DOHH2 (cell line): ENCODE measurements at regions not wholly inside any gene's neighbourhood (a gene's known extent, or its start where the extent isn't known, plus 50 kb on each side); places are given as distances from the start of the nearest gene placed in this dataset.

Experiments used
- H3F3A ChIP-seq: fragments of 200-600 bp; sonication (generic), shearing (Covaris generic); 2 replicates; pipeline ENCODE4 v1.6.0; 2016; ENCODE audit warnings: antibody characterized with exemption, mild to moderate bottlenecking; ENCODE audit not compliant: control insufficient read depth, insufficient read depth
- H3K27ac ChIP-seq: fragments of 200-600 bp; sonication (generic); 2 replicates; pipeline ENCODE4 v1.5.1; 2014; ENCODE audit warnings: low read depth, mild to moderate bottlenecking, low read length, moderate library complexity
- H3K27me3 ChIP-seq: fragments of 200-600 bp; sonication (generic); 2 replicates; pipeline ENCODE4 v1.6.1; 2014; ENCODE audit warnings: mild to moderate bottlenecking, low read length, mixed read lengths; ENCODE audit not compliant: control insufficient read depth
- H3K36me3 ChIP-seq: fragments of 200-600 bp; sonication (generic); 2 replicates; pipeline ENCODE4 v1.6.1; 2014; ENCODE audit warnings: mild to moderate bottlenecking, low read length, moderate library complexity, mixed read lengths; ENCODE audit not compliant: control insufficient read depth
- H3K4me1 ChIP-seq: fragments of 200-600 bp; sonication (generic); 2 replicates; pipeline ENCODE4 v1.6.1; 2014; ENCODE audit warnings: mild to moderate bottlenecking, low read length, mixed read lengths; ENCODE audit not compliant: control insufficient read depth
- H3K4me2 ChIP-seq: fragments of 200-600 bp; sonication (generic); 2 replicates; pipeline ENCODE4 v1.6.0; 2014; ENCODE audit warnings: mild to moderate bottlenecking, low read length, moderate library complexity
- H3K4me3 ChIP-seq: fragments of 200-600 bp; sonication (generic); 2 replicates; pipeline ENCODE4 v1.5.1; 2014; ENCODE audit warnings: mild to moderate bottlenecking, low read length, mixed read lengths
- H3K79me2 ChIP-seq: fragments of 200-600 bp; sonication (generic); 2 replicates; pipeline ENCODE4 v1.6.1; 2014; ENCODE audit warnings: mild to moderate bottlenecking, low read length, mixed read lengths; ENCODE audit not compliant: control insufficient read depth
- H3K9me2 ChIP-seq: fragments of 200-600 bp; sonication (generic); replicated peaks from 2 replicates; pipeline ENCODE4 v1.6.1; 2014; ENCODE audit warnings: mild to moderate bottlenecking, low read length, mixed read lengths; ENCODE audit not compliant: control insufficient read depth
- H3K9me3 ChIP-seq: fragments of 200-600 bp; sonication (generic); 2 replicates; pipeline ENCODE4 v1.6.1; 2014; ENCODE audit warnings: antibody characterized with exemption, low read length, mixed read lengths; ENCODE audit not compliant: control insufficient read depth, insufficient read depth
- H4K20me1 ChIP-seq: fragments of 200-600 bp; sonication (generic); 2 replicates; pipeline ENCODE4 v1.6.0; 2014; ENCODE audit warnings: low read depth, mild to moderate bottlenecking, antibody characterized with exemption, low read length, moderate library complexity; ENCODE audit not compliant: control insufficient read depth, insufficient read depth
- EZH2phosphoT487 ChIP-seq: fragments of 200-600 bp; sonication (generic); IDR thresholded peaks from 2 replicates; pipeline ENCODE4 v1.6.1; 2017; ENCODE audit warnings: borderline replicate concordance, mild to moderate bottlenecking, antibody characterized with exemption, low read length, moderate library complexity, mixed read lengths
- TF ChIP-seq, protein P1 (sequence below): fragments of 200-600 bp; sonication (generic); IDR thresholded peaks from one replicate; pipeline ENCODE4 v1.5.1; 2014; ENCODE audit warnings: antibody characterized with exemption, mild to moderate bottlenecking, low read depth, low read length; ENCODE audit not compliant: poor library complexity, severe bottlenecking

DNA sequence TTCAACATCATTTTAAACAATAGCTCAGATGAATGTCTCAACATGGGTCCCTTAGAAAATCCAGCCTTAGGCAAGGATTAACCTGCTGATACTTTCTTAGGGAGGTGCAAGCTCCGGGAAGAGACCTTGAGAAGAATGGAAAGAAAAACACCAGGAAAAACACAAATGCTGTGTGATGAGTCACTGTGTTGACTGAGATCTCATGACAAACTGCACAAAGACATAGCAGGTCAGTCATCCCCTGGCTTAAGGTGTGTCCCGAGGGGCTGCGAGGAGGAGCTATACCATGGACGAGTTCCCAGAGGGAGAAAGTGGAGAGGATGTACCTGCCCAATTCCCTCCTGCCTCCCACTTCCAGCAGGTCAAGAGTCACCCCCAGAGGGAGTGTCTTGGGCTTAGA lies 98.0 kb downstream of the TEX36 start:
- Histone ChIP-seq H3K4me1 (no peaks in the 10 kb centered on the region), H3K79me2 (no peaks in the 10 kb centered on the region), H3K4me3 (no peak overlapping the region), H3K36me3 (no peaks in the 10 kb centered on the region), H3K9me3 (no peaks in the 10 kb centered on the region), H3K27ac (no peak overlapping the region), H3F3A (no peaks in the 10 kb centered on the region), H3K27me3 (no peaks in the 10 kb centered on the region), H3K9me2 (no peaks in the 10 kb centered on the region), H4K20me1 (no peaks in the 10 kb centered on the region), H3K4me2 (no peak overlapping the region)
- TF ChIP-seq EZH2phosphoT487: no peak
- TF ChIP-seq, protein P1, sequence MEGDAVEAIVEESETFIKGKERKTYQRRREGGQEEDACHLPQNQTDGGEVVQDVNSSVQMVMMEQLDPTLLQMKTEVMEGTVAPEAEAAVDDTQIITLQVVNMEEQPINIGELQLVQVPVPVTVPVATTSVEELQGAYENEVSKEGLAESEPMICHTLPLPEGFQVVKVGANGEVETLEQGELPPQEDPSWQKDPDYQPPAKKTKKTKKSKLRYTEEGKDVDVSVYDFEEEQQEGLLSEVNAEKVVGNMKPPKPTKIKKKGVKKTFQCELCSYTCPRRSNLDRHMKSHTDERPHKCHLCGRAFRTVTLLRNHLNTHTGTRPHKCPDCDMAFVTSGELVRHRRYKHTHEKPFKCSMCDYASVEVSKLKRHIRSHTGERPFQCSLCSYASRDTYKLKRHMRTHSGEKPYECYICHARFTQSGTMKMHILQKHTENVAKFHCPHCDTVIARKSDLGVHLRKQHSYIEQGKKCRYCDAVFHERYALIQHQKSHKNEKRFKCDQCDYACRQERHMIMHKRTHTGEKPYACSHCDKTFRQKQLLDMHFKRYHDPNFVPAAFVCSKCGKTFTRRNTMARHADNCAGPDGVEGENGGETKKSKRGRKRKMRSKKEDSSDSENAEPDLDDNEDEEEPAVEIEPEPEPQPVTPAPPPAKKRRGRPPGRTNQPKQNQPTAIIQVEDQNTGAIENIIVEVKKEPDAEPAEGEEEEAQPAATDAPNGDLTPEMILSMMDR: no peak

DNA sequence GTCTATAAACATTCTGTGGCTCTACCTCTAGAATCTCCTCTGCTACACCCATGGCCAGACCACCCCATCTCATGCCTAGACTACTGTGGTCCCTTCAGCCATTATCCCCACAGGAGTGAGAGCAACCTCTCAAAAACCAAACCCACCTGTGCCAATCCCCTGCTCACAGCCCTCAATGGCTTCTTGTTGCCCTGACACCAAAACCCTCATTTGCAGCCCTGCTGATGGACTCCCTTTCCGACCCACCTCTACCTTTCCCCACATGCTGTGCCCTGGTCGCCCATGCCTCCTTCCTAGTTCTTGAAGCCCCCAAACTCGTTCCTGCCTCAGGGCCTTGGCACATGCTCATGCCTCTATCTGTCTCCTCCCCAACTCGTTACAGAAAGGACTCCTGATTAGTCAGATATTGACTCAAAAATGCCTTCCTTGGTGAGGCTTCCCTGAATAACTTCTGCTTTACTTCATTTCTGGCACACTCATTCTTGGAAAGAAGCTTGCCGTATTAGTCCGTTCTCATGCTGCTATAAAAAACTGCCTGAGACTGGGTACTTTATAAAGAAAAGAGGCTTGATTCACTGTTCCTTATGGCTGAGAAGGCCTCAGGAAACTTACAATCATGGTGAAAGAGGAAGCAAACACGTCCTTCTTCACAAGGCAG lies 104.2 kb downstream of the TEX36 start:
- no peaks in the 10 kb centered on the region for H4K20me1 ChIP-seq
- H3K4me2 ChIP-seq: no peak overlapping the region
- no peaks in the 10 kb centered on the region for H3K79me2 ChIP-seq
- H3K9me3 ChIP-seq: no peaks in the 10 kb centered on the region
- TF ChIP-seq, protein P1: no peak
- no peak for TF ChIP-seq EZH2phosphoT487
- H3K36me3 ChIP-seq: no peaks in the 10 kb centered on the region
- H3K27me3 ChIP-seq: no peaks in the 10 kb centered on the region
- H3K27ac ChIP-seq: no peak overlapping the region
- H3K4me1 ChIP-seq: no peaks in the 10 kb centered on the region
- H3K4me3 ChIP-seq: no peak overlapping the region
- no peaks in the 10 kb centered on the region for H3F3A ChIP-seq
- H3K9me2 ChIP-seq: no peaks in the 10 kb centered on the region; the same call in 1 of the 2 replicates

DNA sequence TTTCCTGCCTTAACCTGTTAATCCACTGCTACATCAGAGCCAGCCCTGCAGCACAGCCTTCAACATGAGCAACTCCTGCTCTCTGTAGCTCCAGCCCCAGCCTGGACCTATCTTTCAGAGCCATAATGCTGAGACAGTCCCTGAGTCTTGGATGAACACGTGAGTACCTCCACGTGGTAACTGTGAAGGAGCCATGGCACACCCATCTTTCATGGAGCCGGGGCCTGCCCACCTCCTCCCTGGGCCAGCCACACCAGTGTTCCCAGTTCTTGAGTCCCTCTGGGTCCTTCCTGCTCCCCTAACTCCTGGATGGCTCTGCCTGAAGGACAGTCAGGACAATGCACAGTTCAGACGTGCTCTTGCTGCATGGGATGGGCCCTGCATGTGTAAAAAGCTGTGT lies 107.1 kb downstream of the TEX36 start:
- peaks cover 1% of the 10 kb centered on the region; the same call in 1 of the 2 replicates for H3K27me3 ChIP-seq
- H3K27ac ChIP-seq: no peak overlapping the region
- H3K9me3 ChIP-seq: no peaks in the 10 kb centered on the region
- H3K4me1 ChIP-seq: no peaks in the 10 kb centered on the region
- no peaks in the 10 kb centered on the region for H3K36me3 ChIP-seq
- H3K9me2 ChIP-seq: no peaks in the 10 kb centered on the region; the same call in 1 of the 2 replicates
- no peaks in the 10 kb centered on the region for H4K20me1 ChIP-seq
- no peak overlapping the region for H3K4me3 ChIP-seq
- no peak overlapping the region for H3K4me2 ChIP-seq
- TF ChIP-seq, protein P1: no peak
- no peak for TF ChIP-seq EZH2phosphoT487
- no peaks in the 10 kb centered on the region for H3K79me2 ChIP-seq
- no peaks in the 10 kb centered on the region for H3F3A ChIP-seq
